Liver (tissue), 8 donors: ENCODE measurements at regions not wholly inside any gene's neighbourhood (a gene's known extent, or its start where the extent isn't known, plus 50 kb on each side); places are given as distances from the start of the nearest gene placed in this dataset.

Source experiments
- DNase-seq: peaks from one replicate; pipeline ENCODE4 v3.0.0-alpha.2; 2017; ENCODE audit warnings: low spot score
- H3K27ac ChIP-seq, 2 donors: one replicate each; pipeline ENCODE4 v1.7.0; 2013; ENCODE audit warnings: inconsistent platforms in 2 of 2, low read length in 2 of 2, control low read depth in 1 of 2, low read depth in 1 of 2, mild to moderate bottlenecking in 1 of 2
- H3K27me3 ChIP-seq, 4 donors: one replicate each; pipeline versions ENCODE4 v1.6.1 to v1.7.0; 2013; ENCODE audit warnings: low read length in 3 of 4, inconsistent platforms in 1 of 4, mild to moderate bottlenecking in 1 of 4, moderate library complexity in 1 of 4; ENCODE audit not compliant: control insufficient read depth in 4 of 4, insufficient read depth in 4 of 4
- H3K36me3 ChIP-seq, 4 donors: one replicate each; pipeline versions ENCODE4 v1.6.1 to v1.7.0; 2013; ENCODE audit warnings: low read length in 3 of 4, mild to moderate bottlenecking in 3 of 4, low read depth in 1 of 4, moderate library complexity in 1 of 4; ENCODE audit not compliant: control insufficient read depth in 4 of 4, insufficient read depth in 3 of 4
- H3K4me1 ChIP-seq, 4 donors: one replicate each; pipeline versions ENCODE4 v1.6.1 to v1.7.0; 2013; ENCODE audit warnings: low read length in 3 of 4, mild to moderate bottlenecking in 3 of 4, moderate library complexity in 1 of 4; ENCODE audit not compliant: control insufficient read depth in 4 of 4, insufficient read depth in 4 of 4
- H3K4me3 ChIP-seq, 3 donors: one replicate each; pipeline versions ENCODE4 v1.6.1 to v1.7.0; 2013; ENCODE audit warnings: low read length in 3 of 3, control low read depth in 1 of 3, low read depth in 1 of 3, mild to moderate bottlenecking in 1 of 3
- H3K9ac ChIP-seq, 2 donors: one replicate each; pipeline ENCODE4 v1.7.0; 2013; ENCODE audit warnings: low read length in 2 of 2, mild to moderate bottlenecking in 2 of 2, moderate library complexity in 2 of 2, control low read depth in 1 of 2, low read depth in 1 of 2
- H3K9me3 ChIP-seq, 4 donors: one replicate each; pipeline versions ENCODE4 v1.6.1 to v1.7.0; 2013; ENCODE audit warnings: low read length in 3 of 4; ENCODE audit not compliant: control insufficient read depth in 4 of 4
- ATF3 ChIP-seq: IDR thresholded peaks from 2 replicates; pipeline ENCODE4 v1.6.1; 2016; ENCODE audit warnings: antibody characterized with exemption
- CTCF ChIP-seq: fragments of 150-350 bp; IDR thresholded peaks from 2 replicates; pipeline ENCODE4 v1.5.1; 2017; ENCODE audit warnings: improper control_type of control experiment, low read depth, low read length; ENCODE audit not compliant: missing input control
- EGR1 ChIP-seq, 2 donors: IDR thresholded peaks; 2 replicates each; pipeline ENCODE4 v1.6.1; 2016 to 2018; ENCODE audit warnings: antibody characterized with exemption in 2 of 2, low read depth in 2 of 2
- FOXA1 ChIP-seq: IDR thresholded peaks from 2 replicates; pipeline ENCODE4 v1.6.1; 2016; ENCODE audit warnings: antibody characterized with exemption
- FOXA2 ChIP-seq: IDR thresholded peaks from 2 replicates; pipeline ENCODE4 v1.6.1; 2016; ENCODE audit warnings: antibody characterized with exemption
- GABPA ChIP-seq, 2 donors: IDR thresholded peaks in 1 of 2; conservative IDR thresholded peaks in 1 of 2; 2 replicates each; pipeline ENCODE4 v1.6.1; 2016; ENCODE audit warnings: antibody characterized with exemption in 2 of 2, mild to moderate bottlenecking in 1 of 2, moderate library complexity in 1 of 2
- HNF4A ChIP-seq, 2 donors: conservative IDR thresholded peaks; 2 replicates each; pipeline ENCODE4 v1.6.1; 2016; ENCODE audit warnings: antibody characterized with exemption in 2 of 2, mild to moderate bottlenecking in 2 of 2
- HNF4G ChIP-seq: IDR thresholded peaks from 2 replicates; pipeline ENCODE4 v1.6.1; 2016; ENCODE audit warnings: antibody characterized with exemption
- JUND ChIP-seq, 2 donors: IDR thresholded peaks; 2 replicates each; pipeline ENCODE4 v1.6.1; 2016; ENCODE audit warnings: antibody characterized with exemption in 2 of 2
- MAX ChIP-seq: IDR thresholded peaks from 2 replicates; pipeline ENCODE4 v1.6.1; 2016; ENCODE audit warnings: antibody characterized with exemption
- NR2F2 ChIP-seq: IDR thresholded peaks from 2 replicates; pipeline ENCODE4 v1.6.1; 2016; ENCODE audit warnings: antibody characterized with exemption
- RAD21 ChIP-seq, 2 donors: IDR thresholded peaks; 2 replicates each; pipeline ENCODE4 v1.6.1; 2016; ENCODE audit warnings: antibody characterized with exemption in 2 of 2, mild to moderate bottlenecking in 2 of 2
- REST ChIP-seq: IDR thresholded peaks from 2 replicates; pipeline ENCODE4 v1.6.1; 2016; ENCODE audit warnings: antibody characterized with exemption, mild to moderate bottlenecking
- RXRA ChIP-seq, 2 donors: IDR thresholded peaks; 2 replicates each; pipeline ENCODE4 v1.6.1; 2017 to 2018; ENCODE audit warnings: antibody characterized with exemption in 2 of 2, mild to moderate bottlenecking in 1 of 2
- SP1 ChIP-seq: IDR thresholded peaks from 2 replicates; pipeline ENCODE4 v1.6.1; 2018; ENCODE audit warnings: antibody characterized with exemption, mild to moderate bottlenecking
- TAF1 ChIP-seq: conservative IDR thresholded peaks from 2 replicates; pipeline ENCODE4 v1.6.1; 2016; ENCODE audit warnings: antibody characterized with exemption, mild to moderate bottlenecking
- YY1 ChIP-seq: IDR thresholded peaks from 2 replicates; pipeline ENCODE4 v1.6.1; 2016; ENCODE audit warnings: antibody characterized with exemption, mild to moderate bottlenecking
- ZBTB33 ChIP-seq: IDR thresholded peaks from 2 replicates; pipeline ENCODE4 v1.6.1; 2016; ENCODE audit warnings: antibody characterized with exemption
- WGBS: extraction: QIAGEN DNeasy Blood & Tissue Kit; methylation state at CpG from one replicate; pipeline ENCODE4 v1.1.7; 2013; 5-methylcytosine and 5-hydroxymethylcytosine counted together
- donor health status: healthy.
- donor health status: healthy.
- donor health status: healthy.
- donor health status: healthy.
- donor health status: healthy.

GRCh38 chr2:237253046-237253702 lies 160.8 kb downstream of the COL6A3 start:
- Histone ChIP-seq H3K27ac (no peak overlapping the region), H3K36me3 (no peaks in the 10 kb centered on the region), H3K27me3 (no peaks in the 10 kb centered on the region), H3K4me1 (no peaks in the 10 kb centered on the region), H3K9me3 (no peaks in the 10 kb centered on the region), H3K4me3 (no peak overlapping the region), H3K9ac (no peak overlapping the region)
- no peak for TF ChIP-seq EGR1 (IDR thresholded peaks at IDR 0.05; ENCODE audit: low read depth in 2 of 2)
- TF ChIP-seq GABPA (IDR thresholded peaks at IDR 0.05 in 1 of 2, conservative IDR thresholded peaks at IDR 0.05 in 1 of 2), result no peak
- no peak for TF ChIP-seq TAF1
- no peak for TF ChIP-seq NR2F2
- no peak for TF ChIP-seq ATF3
- no peak for TF ChIP-seq ZBTB33
- no peak for TF ChIP-seq FOXA2
- no peak for TF ChIP-seq FOXA1
- TF ChIP-seq REST, result no peak
- TF ChIP-seq RXRA (IDR thresholded peaks at IDR 0.05), result no peak
- TF ChIP-seq HNF4A (conservative IDR thresholded peaks at IDR 0.05), result no peak
- TF ChIP-seq RAD21 (IDR thresholded peaks at IDR 0.05), result no peak
- no peak for TF ChIP-seq JUND (IDR thresholded peaks at IDR 0.05)
- TF ChIP-seq SP1, result no peak
- TF ChIP-seq HNF4G, result no peak
- TF ChIP-seq MAX, result no peak
- 80% methylated on average over 6 of the region's 6 CpGs for WGBS
- no peak for DNase-seq

GRCh38 chr2:237254369-237254861 lies 159.5 kb downstream of the COL6A3 start:
- H3K4me3 ChIP-seq, result no peak overlapping the region
- no peak for DNase-seq
- no peaks in the 10 kb centered on the region for H3K27me3 ChIP-seq
- TF ChIP-seq ATF3 (no peak), GABPA (IDR thresholded peaks at IDR 0.05 in 1 of 2, conservative IDR thresholded peaks at IDR 0.05 in 1 of 2) (no peak), EGR1 (IDR thresholded peaks at IDR 0.05; ENCODE audit: low read depth in 2 of 2) (no peak), NR2F2 (no peak), HNF4G (no peak), FOXA2 (no peak), HNF4A (conservative IDR thresholded peaks at IDR 0.05) (no peak), MAX (no peak), RXRA (IDR thresholded peaks at IDR 0.05) (no peak), SP1 (no peak), CTCF (no peak), ZBTB33 (no peak), YY1 (no peak), FOXA1 (no peak)
- H3K36me3 ChIP-seq, result no peaks in the 10 kb centered on the region
- 58% methylated on average over 2 of the region's 2 CpGs for WGBS
- H3K9ac ChIP-seq, result no peak overlapping the region
- no peak overlapping the region for H3K27ac ChIP-seq
- no peaks in the 10 kb centered on the region for H3K9me3 ChIP-seq
- no peaks in the 10 kb centered on the region for H3K4me1 ChIP-seq
